ENCODE measurements at regions not wholly inside any gene's neighbourhood (a gene's known extent, or its start where the extent isn't known, plus 50 kb on each side); places are given as distances from the start of the nearest gene placed in this dataset.
"Not testable (repeated sequence)": the region's sequence is repeated elsewhere in the genome, so short reads cannot be mapped to it uniquely, and the experiment has no call there.

GRCh38 chr4:135917011-135917410 lies 1615.3 kb downstream of the PCDH18 start:
- TF ChIP-seq EZH2phosphoT487 (IDR thresholded peaks at IDR 0.05), result no peak
- no peak for TF ChIP-seq CTCF (IDR thresholded peaks at IDR 0.05)
- no peak for TF ChIP-seq EZH2 (IDR thresholded peaks at IDR 0.05)
- no peaks in the 10 kb centered on the region for H3K79me2 ChIP-seq (ENCODE audit: low read depth)
- H4K20me1 ChIP-seq (ENCODE audit: low read depth), result no peaks in the 10 kb centered on the region
- no peaks in the 10 kb centered on the region for H3K36me3 ChIP-seq
- Mint-ChIP-seq H3K36me3 (no peaks in the 10 kb centered on the region), H3K4me3 (no peak overlapping the region), H3K9me3 (no peaks in the 10 kb centered on the region), H3K27ac (no peak overlapping the region), H3K27me3 (ENCODE audit: insufficient read depth, low read depth) (no peaks in the 10 kb centered on the region), H3K4me1 (peaks cover 5% of the 10 kb centered on the region)
- no peak overlapping the region for H2AFZ ChIP-seq (replicated peaks)
- H3K4me2 ChIP-seq, result no peak overlapping the region
- no peak overlapping the region for H3K4me3 ChIP-seq
- H3K27me3 ChIP-seq, result no peaks in the 10 kb centered on the region
- no peak for DNase-seq (ENCODE audit: low spot score)
- H3K4me1 ChIP-seq, result no peaks in the 10 kb centered on the region
- no peaks in the 10 kb centered on the region for H3F3A ChIP-seq (ENCODE audit: low read depth)
- no peak overlapping the region for H3K9ac ChIP-seq
- H3K27ac ChIP-seq, result no peak overlapping the region
- H3K9me3 ChIP-seq (ENCODE audit: low read depth), result no peaks in the 10 kb centered on the region

- no peak overlapping the region for H3K27ac ChIP-seq
- no peak overlapping the region for H3K4me3 Mint-ChIP-seq
- no peak overlapping the region for H3K4me2 ChIP-seq
- H3K4me1 ChIP-seq, result no peaks in the 10 kb centered on the region
- H3K9me3 Mint-ChIP-seq, result peaks cover 6% of the 10 kb centered on the region
- H3K36me3 Mint-ChIP-seq, result no peaks in the 10 kb centered on the region
- TF ChIP-seq EZH2phosphoT487 (IDR thresholded peaks at IDR 0.05) (no peak), CTCF (IDR thresholded peaks at IDR 0.05) (no peak), EZH2 (IDR thresholded peaks at IDR 0.05) (no peak)
- H3K27ac Mint-ChIP-seq, result no peak overlapping the region
- no peaks in the 10 kb centered on the region for H3K27me3 ChIP-seq
- H4K20me1 ChIP-seq (ENCODE audit: low read depth), result no peaks in the 10 kb centered on the region
- H3K27me3 Mint-ChIP-seq (ENCODE audit: insufficient read depth, low read depth), result no peaks in the 10 kb centered on the region
- no peak overlapping the region for H3K4me3 ChIP-seq
- H3K36me3 ChIP-seq, result no peaks in the 10 kb centered on the region
- H3K4me1 Mint-ChIP-seq, result no peaks in the 10 kb centered on the region
- H3F3A ChIP-seq (ENCODE audit: low read depth), result no peaks in the 10 kb centered on the region
- no peak overlapping the region for H3K9ac ChIP-seq
- H3K9me3 ChIP-seq (ENCODE audit: low read depth), result no peaks in the 10 kb centered on the region
- no peak overlapping the region for H2AFZ ChIP-seq (replicated peaks)
- H3K79me2 ChIP-seq (ENCODE audit: low read depth), result no peaks in the 10 kb centered on the region
- no peak for DNase-seq (ENCODE audit: low spot score)
Measured at GRCh38 chr4:135900956-135901355, 1631.3 kb downstream of the PCDH18 start.

- not testable (repeated sequence) for H3K4me2 ChIP-seq; H3K4me3 Mint-ChIP-seq; H3K9ac ChIP-seq; H3K27me3 ChIP-seq; H3K9me3 Mint-ChIP-seq; H3F3A ChIP-seq (ENCODE audit: low read depth); H3K36me3 Mint-ChIP-seq; H3K27ac ChIP-seq; H3K4me1 Mint-ChIP-seq; H3K4me3 ChIP-seq; H3K79me2 ChIP-seq (ENCODE audit: low read depth); H3K36me3 ChIP-seq; H3K9me3 ChIP-seq (ENCODE audit: low read depth); H2AFZ ChIP-seq (replicated peaks); H3K27me3 Mint-ChIP-seq (ENCODE audit: insufficient read depth, low read depth); H4K20me1 ChIP-seq (ENCODE audit: low read depth); H3K27ac Mint-ChIP-seq; H3K4me1 ChIP-seq
- TF ChIP-seq CTCF (IDR thresholded peaks at IDR 0.05), result peak; percentile 67
- peak; percentile 81 for DNase-seq (ENCODE audit: low spot score)
Measured at GRCh38 chr4:135864304-135864703, 1662.7 kb upstream of the PABPC4L start.

- no peaks in the 10 kb centered on the region for H3K27me3 Mint-ChIP-seq (ENCODE audit: insufficient read depth, low read depth)
- no peak for DNase-seq (ENCODE audit: low spot score)
- Histone ChIP-seq H3K27me3 (no peaks in the 10 kb centered on the region), H3K4me2 (no peak overlapping the region), H3K9me3 (ENCODE audit: low read depth) (no peaks in the 10 kb centered on the region), H3K36me3 (no peaks in the 10 kb centered on the region), H3K27ac (no peak overlapping the region), H3K4me1 (no peaks in the 10 kb centered on the region), H3K4me3 (no peak overlapping the region), H4K20me1 (ENCODE audit: low read depth) (no peaks in the 10 kb centered on the region), H3K9ac (no peak overlapping the region), H3K79me2 (ENCODE audit: low read depth) (no peaks in the 10 kb centered on the region), H3F3A (ENCODE audit: low read depth) (no peaks in the 10 kb centered on the region), H2AFZ (replicated peaks) (peak overlapping the region; percentile 30)
- H3K4me1 Mint-ChIP-seq, result peaks cover 14% of the 10 kb centered on the region
- no peaks in the 10 kb centered on the region for H3K9me3 Mint-ChIP-seq
- no peak overlapping the region for H3K4me3 Mint-ChIP-seq
- no peaks in the 10 kb centered on the region for H3K36me3 Mint-ChIP-seq
- H3K27ac Mint-ChIP-seq, result no peak overlapping the region
- TF ChIP-seq EZH2phosphoT487 (IDR thresholded peaks at IDR 0.05), result no peak
- TF ChIP-seq CTCF (IDR thresholded peaks at IDR 0.05), result no peak
- TF ChIP-seq EZH2 (IDR thresholded peaks at IDR 0.05), result no peak
Measured at GRCh38 chr4:135840781-135841180, 1639.2 kb upstream of the PABPC4L start.
